HEK293 (cell line): ENCODE measurements at regions not wholly inside any gene's neighbourhood (a gene's known extent, or its start where the extent isn't known, plus 50 kb on each side); places are given as distances from the start of the nearest gene placed in this dataset.
A peak's percentile ranks its signal among the peaks of the same experiment; 100 is the strongest.

Experiments
- KLF8 ChIP-seq: fragments of 450-650 bp; formaldehyde crosslinking; IDR thresholded peaks from 2 replicates; pipeline ENCODE4 v1.5.1; 2016; ENCODE audit warnings: missing biosample characterization, missing genetic modification characterization
- MZF1 ChIP-seq: fragments of 450-650 bp; formaldehyde crosslinking; IDR thresholded peaks from 2 replicates; pipeline ENCODE4 v1.5.1; 2017; ENCODE audit warnings: missing biosample characterization, missing genetic modification characterization, borderline replicate concordance
- PRDM1 ChIP-seq: fragments of 450-650 bp; formaldehyde crosslinking; IDR thresholded peaks from 2 replicates; pipeline ENCODE4; 2016; ENCODE audit warnings: missing biosample characterization, missing genetic modification characterization
- SALL2 ChIP-seq: fragments of 450-650 bp; formaldehyde crosslinking; IDR thresholded peaks from 2 replicates; pipeline ENCODE4 v1.5.0; 2017; ENCODE audit warnings: missing biosample characterization, mild to moderate bottlenecking, missing genetic modification characterization, borderline replicate concordance
- WT1 ChIP-seq: fragments of 450-650 bp; formaldehyde crosslinking; IDR thresholded peaks from 2 replicates; pipeline ENCODE4 v1.5.1; 2016; ENCODE audit warnings: missing biosample characterization, missing genetic modification characterization
- YY1 ChIP-seq: fragments of 450-650 bp; formaldehyde crosslinking; IDR thresholded peaks from 2 replicates; pipeline ENCODE4 v1.5.1; 2018; ENCODE audit warnings: missing biosample characterization, missing genetic modification characterization
- ZNF121 ChIP-seq: fragments of 450-650 bp; formaldehyde crosslinking; IDR thresholded peaks from 2 replicates; pipeline ENCODE4 v1.5.1; 2016; ENCODE audit warnings: missing biosample characterization, missing genetic modification characterization
- ZNF146 ChIP-seq: fragments of 450-650 bp; formaldehyde crosslinking; IDR thresholded peaks from 2 replicates; pipeline ENCODE4 v1.5.1; 2016; ENCODE audit warnings: missing biosample characterization, missing genetic modification characterization
- ZNF19 ChIP-seq: fragments of 450-650 bp; formaldehyde crosslinking; IDR thresholded peaks from 2 replicates; pipeline ENCODE4; 2016; ENCODE audit warnings: missing biosample characterization, missing genetic modification characterization, low read depth
- ZNF202 ChIP-seq: fragments of 450-650 bp; formaldehyde crosslinking; IDR thresholded peaks from 2 replicates; pipeline ENCODE4 v1.5.1; 2016; ENCODE audit warnings: missing biosample characterization, missing genetic modification characterization, borderline replicate concordance
- ZNF366 ChIP-seq: fragments of 450-650 bp; formaldehyde crosslinking; conservative IDR thresholded peaks from 2 replicates; pipeline ENCODE4 v1.5.1; 2016; ENCODE audit warnings: missing biosample characterization, missing genetic modification characterization
- ZNF558 ChIP-seq: fragments of 450-650 bp; formaldehyde crosslinking; IDR thresholded peaks from 2 replicates; pipeline ENCODE4 v1.5.1; 2016; ENCODE audit warnings: missing biosample characterization, missing genetic modification characterization
- ZNF629 ChIP-seq: fragments of 450-650 bp; formaldehyde crosslinking; IDR thresholded peaks from 2 replicates; pipeline ENCODE4 v1.5.1; 2017; ENCODE audit warnings: missing biosample characterization, missing genetic modification characterization
- ZNF664 ChIP-seq: fragments of 450-650 bp; formaldehyde crosslinking; IDR thresholded peaks from 2 replicates; pipeline ENCODE4 v1.5.1; 2016; ENCODE audit warnings: missing biosample characterization, missing genetic modification characterization
- ZNF768 ChIP-seq: fragments of 450-650 bp; formaldehyde crosslinking; IDR thresholded peaks from 2 replicates; pipeline ENCODE4 v1.5.1; 2018; ENCODE audit warnings: missing biosample characterization, mild to moderate bottlenecking, missing genetic modification characterization
- ZNF776 ChIP-seq: fragments of 450-650 bp; formaldehyde crosslinking; IDR thresholded peaks from 2 replicates; pipeline ENCODE4 v1.5.0; 2017; ENCODE audit warnings: missing biosample characterization, missing genetic modification characterization, borderline replicate concordance
- ZNF837 ChIP-seq: fragments of 450-650 bp; formaldehyde crosslinking; IDR thresholded peaks from 2 replicates; pipeline ENCODE4 v1.5.1; 2016; ENCODE audit warnings: missing biosample characterization, missing genetic modification characterization
- TF ChIP-seq, protein P1 (sequence below): fragments of 450-650 bp; formaldehyde crosslinking; IDR thresholded peaks from 2 replicates; pipeline ENCODE4 v1.5.1; 2016; ENCODE audit warnings: missing biosample characterization, missing genetic modification characterization
- TF ChIP-seq, protein P2 (sequence below): fragments of 450-650 bp; formaldehyde crosslinking; IDR thresholded peaks from 2 replicates; pipeline ENCODE4 v1.5.1; 2016; ENCODE audit warnings: missing biosample characterization, missing genetic modification characterization
- TF ChIP-seq, protein P3 (sequence below): fragments of 450-650 bp; formaldehyde crosslinking; IDR thresholded peaks from 2 replicates; pipeline ENCODE4 v1.5.1; 2016; ENCODE audit warnings: missing biosample characterization, missing genetic modification characterization
- TF ChIP-seq, protein P4 (sequence below): fragments of 450-650 bp; formaldehyde crosslinking; IDR thresholded peaks from 2 replicates; pipeline ENCODE4 v1.5.1; 2016; ENCODE audit warnings: missing biosample characterization, missing genetic modification characterization

DNA sequence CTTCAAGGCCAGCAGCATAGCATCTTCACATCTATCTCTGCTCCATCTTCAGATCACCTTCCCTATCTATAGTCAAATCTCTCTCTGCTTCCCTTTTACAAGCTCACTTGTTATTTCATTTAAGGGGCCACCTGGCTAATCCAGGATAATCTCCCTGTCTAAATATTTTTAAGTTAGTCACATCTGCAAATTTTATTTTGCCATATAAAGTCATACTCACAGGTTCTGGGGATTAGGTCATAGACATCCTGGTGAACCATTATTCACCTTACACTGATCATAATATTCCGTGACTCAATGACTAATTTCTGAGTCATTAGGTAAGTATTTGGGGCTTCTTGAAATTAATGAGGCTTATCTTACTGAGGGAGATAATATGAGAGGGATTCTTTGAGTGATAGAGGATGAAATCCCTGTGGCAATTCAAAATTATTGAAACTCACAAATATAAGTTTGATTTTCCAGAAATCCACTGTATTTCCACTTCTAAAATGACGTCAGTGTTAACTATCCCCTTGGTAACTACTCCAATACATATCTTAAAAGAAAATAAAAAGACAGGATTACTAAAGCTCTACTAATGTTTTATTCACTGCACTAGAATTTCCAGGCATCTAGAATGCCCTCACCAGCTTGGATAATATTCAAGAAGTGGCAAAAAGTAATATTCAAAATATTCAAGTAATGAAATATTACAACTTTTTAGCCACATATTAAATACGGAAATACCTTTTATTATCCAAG is 93.7 kb upstream of the RBMS3 start (continued):
- no peak for TF ChIP-seq ZNF146 (tag by site-specific recombination)
- TF ChIP-seq ZNF776 (tag by site-specific recombination), result no peak
- TF ChIP-seq, protein P1, sequence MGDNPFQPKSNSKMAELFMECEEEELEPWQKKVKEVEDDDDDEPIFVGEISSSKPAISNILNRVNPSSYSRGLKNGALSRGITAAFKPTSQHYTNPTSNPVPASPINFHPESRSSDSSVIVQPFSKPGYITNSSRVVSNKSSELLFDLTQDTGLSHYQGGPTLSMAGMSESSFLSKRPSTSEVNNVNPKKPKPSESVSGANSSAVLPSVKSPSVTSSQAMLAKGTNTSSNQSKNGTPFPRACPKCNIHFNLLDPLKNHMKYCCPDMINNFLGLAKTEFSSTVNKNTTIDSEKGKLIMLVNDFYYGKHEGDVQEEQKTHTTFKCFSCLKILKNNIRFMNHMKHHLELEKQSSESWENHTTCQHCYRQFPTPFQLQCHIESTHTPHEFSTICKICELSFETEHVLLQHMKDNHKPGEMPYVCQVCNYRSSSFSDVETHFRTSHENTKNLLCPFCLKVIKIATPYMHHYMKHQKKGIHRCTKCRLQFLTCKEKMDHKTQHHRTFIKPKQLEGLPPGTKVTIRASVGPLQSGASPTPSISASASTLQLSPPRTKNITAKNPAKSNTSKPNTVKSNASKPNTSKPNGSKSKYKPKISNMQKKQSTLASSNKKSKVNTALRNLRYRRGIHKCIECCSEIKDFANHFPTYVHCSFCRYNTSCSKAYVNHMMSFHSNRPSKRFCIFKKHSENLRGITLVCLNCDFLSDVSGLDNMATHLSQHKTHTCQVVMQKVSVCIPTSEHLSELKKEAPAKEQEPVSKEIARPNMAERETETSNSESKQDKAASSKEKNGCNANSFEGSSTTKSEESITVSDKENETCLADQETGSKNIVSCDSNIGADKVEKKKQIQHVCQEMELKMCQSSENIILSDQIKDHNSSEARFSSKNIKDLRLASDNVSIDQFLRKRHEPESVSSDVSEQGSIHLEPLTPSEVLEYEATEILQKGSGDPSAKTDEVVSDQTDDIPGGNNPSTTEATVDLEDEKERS (tag by site-specific recombination), result no peak
- TF ChIP-seq ZNF558 (tag by site-specific recombination), result no peak
- peak; percentile 28; the same call in 1 of the 2 replicates for TF ChIP-seq KLF8 (tag by site-specific recombination)
- TF ChIP-seq ZNF664, result no peak
- TF ChIP-seq, protein P2, sequence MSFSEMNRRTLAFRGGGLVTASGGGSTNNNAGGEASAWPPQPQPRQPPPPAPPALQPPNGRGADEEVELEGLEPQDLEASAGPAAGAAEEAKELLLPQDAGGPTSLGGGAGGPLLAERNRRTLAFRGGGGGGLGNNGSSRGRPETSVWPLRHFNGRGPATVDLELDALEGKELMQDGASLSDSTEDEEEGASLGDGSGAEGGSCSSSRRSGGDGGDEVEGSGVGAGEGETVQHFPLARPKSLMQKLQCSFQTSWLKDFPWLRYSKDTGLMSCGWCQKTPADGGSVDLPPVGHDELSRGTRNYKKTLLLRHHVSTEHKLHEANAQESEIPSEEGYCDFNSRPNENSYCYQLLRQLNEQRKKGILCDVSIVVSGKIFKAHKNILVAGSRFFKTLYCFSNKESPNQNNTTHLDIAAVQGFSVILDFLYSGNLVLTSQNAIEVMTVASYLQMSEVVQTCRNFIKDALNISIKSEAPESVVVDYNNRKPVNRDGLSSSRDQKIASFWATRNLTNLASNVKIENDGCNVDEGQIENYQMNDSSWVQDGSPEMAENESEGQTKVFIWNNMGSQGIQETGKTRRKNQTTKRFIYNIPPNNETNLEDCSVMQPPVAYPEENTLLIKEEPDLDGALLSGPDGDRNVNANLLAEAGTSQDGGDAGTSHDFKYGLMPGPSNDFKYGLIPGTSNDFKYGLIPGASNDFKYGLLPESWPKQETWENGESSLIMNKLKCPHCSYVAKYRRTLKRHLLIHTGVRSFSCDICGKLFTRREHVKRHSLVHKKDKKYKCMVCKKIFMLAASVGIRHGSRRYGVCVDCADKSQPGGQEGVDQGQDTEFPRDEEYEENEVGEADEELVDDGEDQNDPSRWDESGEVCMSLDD (tag by site-specific recombination), result no peak
- TF ChIP-seq ZNF121, result no peak
- TF ChIP-seq PRDM1, result peak; percentile 5; the same call in 1 of the 2 replicates
- no peak for TF ChIP-seq MZF1 (tag by site-specific recombination)
- TF ChIP-seq, protein P3, sequence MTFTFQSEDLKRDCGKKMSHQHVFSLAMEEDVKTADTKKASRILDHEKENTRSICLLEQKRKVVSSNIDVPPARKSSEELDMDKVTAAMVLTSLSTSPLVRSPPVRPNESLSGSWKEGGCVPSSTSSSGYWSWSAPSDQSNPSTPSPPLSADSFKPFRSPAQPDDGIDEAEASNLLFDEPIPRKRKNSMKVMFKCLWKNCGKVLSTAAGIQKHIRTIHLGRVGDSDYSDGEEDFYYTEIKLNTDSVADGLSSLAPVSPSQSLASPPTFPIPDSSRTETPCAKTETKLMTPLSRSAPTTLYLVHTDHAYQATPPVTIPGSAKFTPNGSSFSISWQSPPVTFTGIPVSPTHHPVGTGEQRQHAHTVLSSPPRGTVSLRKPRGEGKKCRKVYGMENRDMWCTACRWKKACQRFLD (tag by site-specific recombination), result no peak
- no peak for TF ChIP-seq ZNF768 (tag by site-specific recombination)
- TF ChIP-seq, protein P4, sequence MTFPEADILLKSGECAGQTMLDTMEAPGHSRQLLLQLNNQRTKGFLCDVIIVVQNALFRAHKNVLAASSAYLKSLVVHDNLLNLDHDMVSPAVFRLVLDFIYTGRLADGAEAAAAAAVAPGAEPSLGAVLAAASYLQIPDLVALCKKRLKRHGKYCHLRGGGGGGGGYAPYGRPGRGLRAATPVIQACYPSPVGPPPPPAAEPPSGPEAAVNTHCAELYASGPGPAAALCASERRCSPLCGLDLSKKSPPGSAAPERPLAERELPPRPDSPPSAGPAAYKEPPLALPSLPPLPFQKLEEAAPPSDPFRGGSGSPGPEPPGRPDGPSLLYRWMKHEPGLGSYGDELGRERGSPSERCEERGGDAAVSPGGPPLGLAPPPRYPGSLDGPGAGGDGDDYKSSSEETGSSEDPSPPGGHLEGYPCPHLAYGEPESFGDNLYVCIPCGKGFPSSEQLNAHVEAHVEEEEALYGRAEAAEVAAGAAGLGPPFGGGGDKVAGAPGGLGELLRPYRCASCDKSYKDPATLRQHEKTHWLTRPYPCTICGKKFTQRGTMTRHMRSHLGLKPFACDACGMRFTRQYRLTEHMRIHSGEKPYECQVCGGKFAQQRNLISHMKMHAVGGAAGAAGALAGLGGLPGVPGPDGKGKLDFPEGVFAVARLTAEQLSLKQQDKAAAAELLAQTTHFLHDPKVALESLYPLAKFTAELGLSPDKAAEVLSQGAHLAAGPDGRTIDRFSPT, result peak; percentile 83
- TF ChIP-seq WT1, result no peak
- TF ChIP-seq ZNF202 (tag by site-specific recombination), result no peak
- TF ChIP-seq ZNF19 (tag by site-specific recombination), result no peak
- no peak for TF ChIP-seq SALL2 (tag by site-specific recombination)
- TF ChIP-seq ZNF837 (tag by site-specific recombination), result no peak
- TF ChIP-seq ZNF629 (tag by site-specific recombination), result peak; percentile 63
- no peak for TF ChIP-seq YY1 (tag by site-specific recombination)
- peak; percentile 61 for TF ChIP-seq ZNF366 (tag by site-specific recombination)
